Upper lobe of right lung (tissue), 1 donor: ENCODE measurements at regions not wholly inside any gene's neighbourhood (a gene's known extent, or its start where the extent isn't known, plus 50 kb on each side); places are given as distances from the start of the nearest gene placed in this dataset.
"Not testable (repeated sequence)": the region's sequence is repeated elsewhere in the genome, so short reads cannot be mapped to it uniquely, and the experiment has no call there.

ENCODE experiments used
- ATAC-seq: fragments of 200-7000 bp; cut with Tn5 transposase; one replicate; pipeline ENCODE4 v1.9.1; 2020; ENCODE audit warnings: mild to moderate bottlenecking, moderate library complexity
- DNase-seq: peaks from one replicate; pipeline ENCODE4 v3.0.0-alpha.2; 2020
- H3K27ac ChIP-seq: fragments of 200-600 bp; one replicate; pipeline ENCODE4 v1.8.0; 2022
- H3K27me3 ChIP-seq: fragments of 200-600 bp; one replicate; pipeline ENCODE4 v1.8.0; 2022; ENCODE audit warnings: mild to moderate bottlenecking
- H3K36me3 ChIP-seq: fragments of 200-600 bp; one replicate; pipeline ENCODE4 v1.8.0; 2022
- H3K4me1 ChIP-seq: fragments of 200-600 bp; one replicate; pipeline ENCODE4 v1.8.0; 2022
- H3K4me3 ChIP-seq: fragments of 200-600 bp; one replicate; pipeline ENCODE4 v1.8.0; 2022; ENCODE audit warnings: mild to moderate bottlenecking
- H3K9me3 ChIP-seq: fragments of 200-600 bp; one replicate; pipeline ENCODE4 v1.8.0; 2022
- intact Hi-C: fragments of 100-400 bp; cut with DNase I; formaldehyde crosslinking; loops from one replicate; pipeline ENCODE4 v1.11.0; 2022
- TF ChIP-seq, protein P1 (sequence below): fragments of 200-600 bp; IDR thresholded peaks from one replicate; pipeline ENCODE4 v1.8.0; 2022; ENCODE audit warnings: antibody characterized with exemption
- donor health status: DM: no; HTN: yes; CAD: no; lungs with severe emphysema.

DNA sequence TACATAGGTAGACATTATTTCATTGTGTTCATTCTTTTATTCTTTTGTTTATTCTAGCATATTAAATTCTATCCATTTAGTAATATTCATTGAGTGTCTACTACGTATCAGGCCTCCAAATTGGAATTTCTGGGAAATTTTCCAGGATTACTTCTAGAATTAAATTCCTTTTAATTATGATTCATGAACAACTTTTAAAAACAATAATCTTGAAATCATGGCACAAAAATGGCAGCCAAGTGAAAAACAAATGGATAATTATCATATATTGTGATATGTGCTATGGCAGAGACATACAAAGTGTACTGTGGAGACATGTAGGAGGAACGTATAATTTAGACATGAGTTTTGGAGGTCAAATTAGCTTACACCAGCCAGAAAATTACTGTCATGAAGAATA, 868.5 kb downstream of the FAT4 start:
- no peak for DNase-seq
- Histone ChIP-seq H3K27ac (no peak overlapping the region), H3K27me3 (no peaks in the 10 kb centered on the region), H3K36me3 (no peaks in the 10 kb centered on the region), H3K9me3 (no peaks in the 10 kb centered on the region), H3K4me3 (no peak overlapping the region), H3K4me1 (no peaks in the 10 kb centered on the region)
- TF ChIP-seq, protein P1, sequence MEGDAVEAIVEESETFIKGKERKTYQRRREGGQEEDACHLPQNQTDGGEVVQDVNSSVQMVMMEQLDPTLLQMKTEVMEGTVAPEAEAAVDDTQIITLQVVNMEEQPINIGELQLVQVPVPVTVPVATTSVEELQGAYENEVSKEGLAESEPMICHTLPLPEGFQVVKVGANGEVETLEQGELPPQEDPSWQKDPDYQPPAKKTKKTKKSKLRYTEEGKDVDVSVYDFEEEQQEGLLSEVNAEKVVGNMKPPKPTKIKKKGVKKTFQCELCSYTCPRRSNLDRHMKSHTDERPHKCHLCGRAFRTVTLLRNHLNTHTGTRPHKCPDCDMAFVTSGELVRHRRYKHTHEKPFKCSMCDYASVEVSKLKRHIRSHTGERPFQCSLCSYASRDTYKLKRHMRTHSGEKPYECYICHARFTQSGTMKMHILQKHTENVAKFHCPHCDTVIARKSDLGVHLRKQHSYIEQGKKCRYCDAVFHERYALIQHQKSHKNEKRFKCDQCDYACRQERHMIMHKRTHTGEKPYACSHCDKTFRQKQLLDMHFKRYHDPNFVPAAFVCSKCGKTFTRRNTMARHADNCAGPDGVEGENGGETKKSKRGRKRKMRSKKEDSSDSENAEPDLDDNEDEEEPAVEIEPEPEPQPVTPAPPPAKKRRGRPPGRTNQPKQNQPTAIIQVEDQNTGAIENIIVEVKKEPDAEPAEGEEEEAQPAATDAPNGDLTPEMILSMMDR = no peak
- ATAC-seq = no peak
- intact Hi-C loops = no loop called here

DNA sequence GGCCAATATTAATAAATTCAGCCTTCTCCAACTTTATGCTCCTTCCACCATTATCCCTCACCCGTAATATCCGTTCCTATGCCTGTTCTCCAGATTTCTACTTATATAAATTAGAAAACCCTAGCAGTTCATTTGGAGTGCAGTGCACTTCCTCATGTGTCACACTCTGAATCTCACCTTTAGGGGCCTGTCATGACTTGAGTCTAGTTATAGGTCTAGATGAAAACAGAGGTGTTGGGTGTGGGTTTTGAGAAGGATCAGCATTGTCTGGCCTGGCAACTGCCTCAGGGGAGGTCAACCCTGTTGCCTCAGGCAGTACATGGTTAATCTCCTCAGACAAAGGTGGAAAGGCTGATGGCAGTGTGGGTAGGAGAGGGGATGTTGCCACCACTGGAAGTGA, 876.8 kb downstream of the FAT4 start:
- no peaks in the 10 kb centered on the region for H3K9me3 ChIP-seq
- no peak for DNase-seq
- no peak overlapping the region for H3K4me3 ChIP-seq
- TF ChIP-seq, protein P1 = no peak
- no peak for ATAC-seq
- H3K36me3 ChIP-seq = no peaks in the 10 kb centered on the region
- H3K27ac ChIP-seq = no peak overlapping the region
- H3K4me1 ChIP-seq = no peaks in the 10 kb centered on the region
- intact Hi-C loops = no loop called here
- no peaks in the 10 kb centered on the region for H3K27me3 ChIP-seq

DNA sequence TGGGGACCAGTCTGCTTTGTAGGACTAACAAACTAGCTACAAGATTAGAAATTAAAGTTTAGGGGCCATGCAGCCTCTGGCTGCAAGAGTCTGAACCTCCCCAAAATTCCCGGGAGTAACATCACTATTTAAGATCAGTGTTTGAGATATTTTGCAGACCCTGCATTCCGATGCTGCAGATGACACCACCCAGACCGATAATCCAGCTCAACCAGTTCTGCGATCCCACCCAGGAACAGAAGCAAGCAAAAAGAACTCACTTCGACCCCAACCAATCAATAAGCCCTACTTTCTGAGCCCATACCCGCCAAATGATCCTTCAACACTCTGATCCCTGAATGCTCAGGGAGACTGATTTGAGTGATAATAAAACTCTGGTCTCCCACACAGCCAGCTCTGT, 877.8 kb downstream of the FAT4 start:
- H3K4me3 ChIP-seq = no peak overlapping the region
- TF ChIP-seq, protein P1 = no peak

DNA sequence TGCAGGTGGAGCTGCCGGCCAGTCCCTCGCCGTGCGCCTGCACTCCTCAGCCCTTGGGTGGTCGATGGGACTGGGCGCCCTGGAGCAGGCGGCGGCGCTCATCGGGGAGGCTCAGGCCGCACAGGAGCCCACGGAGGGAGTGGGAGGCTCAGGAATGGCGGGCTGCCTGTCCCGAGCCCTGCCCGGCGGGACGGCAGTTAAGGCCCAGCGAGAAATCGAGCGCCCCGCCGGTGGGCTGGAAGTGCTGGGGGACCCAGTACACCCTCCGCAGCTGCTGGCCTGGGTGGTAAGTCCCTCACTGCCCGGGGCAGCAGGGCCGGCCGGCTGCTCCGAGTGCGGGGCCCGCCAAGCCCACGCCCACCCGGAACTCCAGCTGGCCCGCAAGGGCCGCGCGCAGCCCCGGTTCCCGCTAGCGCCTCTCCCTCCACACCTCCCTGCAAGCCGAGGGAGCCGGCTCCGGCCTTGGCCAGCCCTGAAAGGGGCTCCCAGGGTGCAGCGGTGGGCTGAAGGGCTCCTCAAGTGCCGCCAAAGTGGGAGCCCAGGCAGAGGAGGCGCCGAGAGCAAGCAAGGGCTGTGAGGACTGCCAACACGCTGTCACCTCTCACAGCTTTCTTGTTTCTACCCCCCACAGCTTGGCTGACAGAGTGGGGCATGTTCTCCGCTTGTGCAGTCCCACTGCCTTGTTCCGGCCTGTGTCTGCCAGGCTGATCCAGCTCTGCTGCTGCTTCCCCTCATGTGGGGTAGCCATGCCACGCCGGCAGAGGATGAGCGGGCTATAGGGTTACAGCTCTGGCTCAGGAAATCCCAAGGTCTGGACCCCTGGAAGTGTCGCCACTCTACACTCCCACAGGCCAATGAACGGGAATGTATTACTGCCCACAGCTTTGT, 886.7 kb downstream of the FAT4 start:
- H3K4me1 ChIP-seq, H3K4me3 ChIP-seq, intact Hi-C loops, ATAC-seq, DNase-seq, H3K9me3 ChIP-seq, H3K36me3 ChIP-seq, H3K27me3 ChIP-seq, H3K27ac ChIP-seq: not testable (repeated sequence)

More for the DNA sequence above, 877.8 kb downstream of the FAT4 start:
- ATAC-seq = no peak
- H3K27ac ChIP-seq = no peak overlapping the region
- no peak for DNase-seq
- H3K9me3 ChIP-seq = no peaks in the 10 kb centered on the region
- no peaks in the 10 kb centered on the region for H3K27me3 ChIP-seq
- H3K4me1 ChIP-seq = no peaks in the 10 kb centered on the region
- no peaks in the 10 kb centered on the region for H3K36me3 ChIP-seq
- intact Hi-C loops = no loop called here

DNA sequence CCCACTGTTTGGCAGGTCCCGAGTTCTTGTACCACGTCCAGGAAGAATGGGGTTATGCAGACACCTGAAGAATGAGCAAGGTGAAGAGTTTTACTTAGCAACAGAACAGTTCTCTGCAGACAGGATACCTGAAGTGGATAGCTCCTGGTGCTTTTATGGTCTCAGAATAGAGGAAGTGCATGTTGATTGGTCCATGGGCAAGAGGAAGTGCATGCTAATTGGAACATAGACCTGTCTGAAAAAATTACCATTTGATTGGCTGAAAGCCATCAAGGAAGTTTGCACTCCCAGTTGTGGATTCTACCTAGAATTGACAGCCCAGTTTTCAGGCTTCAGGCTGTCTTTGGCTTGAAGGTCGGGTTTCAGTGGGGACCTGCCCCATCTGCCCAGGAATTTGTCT, 887.5 kb downstream of the FAT4 start:
- H3K9me3 ChIP-seq = no peaks in the 10 kb centered on the region
- H3K4me3 ChIP-seq = no peak overlapping the region
- no peaks in the 10 kb centered on the region for H3K27me3 ChIP-seq
- no peaks in the 10 kb centered on the region for H3K4me1 ChIP-seq
- intact Hi-C loops = no loop called here
- no peak overlapping the region for H3K27ac ChIP-seq
- H3K36me3 ChIP-seq = no peaks in the 10 kb centered on the region
- ATAC-seq (no peak), DNase-seq (no peak)
- TF ChIP-seq, protein P1 = no peak

DNA sequence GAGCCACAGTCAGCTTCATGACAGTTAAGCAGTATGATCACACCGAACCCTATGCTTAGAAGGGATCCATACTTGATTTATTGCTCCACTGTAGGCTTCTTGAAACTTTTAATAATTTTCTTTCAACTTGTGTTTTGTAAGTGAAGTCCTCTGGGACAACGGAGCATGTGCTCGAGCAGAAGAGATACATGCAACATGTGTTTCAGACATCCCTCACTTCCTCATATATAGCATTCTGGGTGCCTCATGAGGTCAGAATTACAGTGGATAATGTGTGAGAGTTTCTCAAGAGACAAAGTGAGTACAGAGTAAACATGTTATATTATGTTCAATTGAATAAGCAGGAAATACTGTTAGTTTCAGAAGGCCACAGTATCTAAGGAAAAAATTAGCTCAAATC, 893.2 kb downstream of the FAT4 start:
- DNase-seq = no peak
- H3K36me3 ChIP-seq = no peaks in the 10 kb centered on the region
- H3K9me3 ChIP-seq = no peaks in the 10 kb centered on the region
- intact Hi-C loops = no loop called here
- H3K4me3 ChIP-seq = no peak overlapping the region
- no peak overlapping the region for H3K27ac ChIP-seq
- H3K4me1 ChIP-seq = no peaks in the 10 kb centered on the region
- ATAC-seq = no peak
- TF ChIP-seq, protein P1 = no peak
- no peaks in the 10 kb centered on the region for H3K27me3 ChIP-seq
